Thoracic aorta (tissue), 2 donors: ENCODE measurements at regions not wholly inside any gene's neighbourhood (a gene's known extent, or its start where the extent isn't known, plus 50 kb on each side); places are given as distances from the start of the nearest gene placed in this dataset.

ENCODE experiments used
- ATAC-seq: fragments of 150-250 bp; one replicate; pipeline ENCODE4 v1.8.0; 2017; ENCODE audit warnings: low read depth; ENCODE audit not compliant: insufficient number of reproducible peaks, low FRiP score
- DNase-seq: peaks from one replicate; pipeline ENCODE4 v3.0.0-alpha.2; 2020; ENCODE audit warnings: low spot score
- H3K27ac ChIP-seq, 2 donors: fragments of 200-600 bp; sonication (generic); 1 replicate in 1 of 2; 2 replicates in 1 of 2; pipeline ENCODE4 v1.5.1; 2016; ENCODE audit warnings: mild to moderate bottlenecking in 2 of 2, moderate library complexity in 2 of 2
- H3K27me3 ChIP-seq: fragments of 200-600 bp; sonication (generic); replicated peaks from 2 replicates; pipeline ENCODE4 v1.6.0; 2016; ENCODE audit warnings: mild to moderate bottlenecking; ENCODE audit not compliant: insufficient read depth
- H3K36me3 ChIP-seq: fragments of 200-600 bp; sonication (generic); one replicate; pipeline ENCODE4 v1.5.1; 2016
- H3K4me1 ChIP-seq, 2 donors: fragments of 200-600 bp; sonication (generic); 1 replicate in 1 of 2; 2 replicates in 1 of 2; pipeline versions ENCODE4 v1.5.1 to v1.6.0; 2016; ENCODE audit warnings: low read depth in 2 of 2, mild to moderate bottlenecking in 1 of 2; ENCODE audit not compliant: control insufficient read depth in 1 of 2
- H3K4me3 ChIP-seq: fragments of 200-600 bp; sonication (generic); 2 replicates; pipeline ENCODE4 v1.5.1; 2016; ENCODE audit warnings: mild to moderate bottlenecking
- H3K9me3 ChIP-seq: fragments of 200-600 bp; sonication (generic); 2 replicates; pipeline ENCODE4 v1.5.1; 2016
- TF ChIP-seq, protein P1 (sequence below): fragments of 200-600 bp; sonication (generic); IDR thresholded peaks from one replicate; pipeline ENCODE4 v1.5.1; 2019; ENCODE audit warnings: antibody characterized with exemption

DNA sequence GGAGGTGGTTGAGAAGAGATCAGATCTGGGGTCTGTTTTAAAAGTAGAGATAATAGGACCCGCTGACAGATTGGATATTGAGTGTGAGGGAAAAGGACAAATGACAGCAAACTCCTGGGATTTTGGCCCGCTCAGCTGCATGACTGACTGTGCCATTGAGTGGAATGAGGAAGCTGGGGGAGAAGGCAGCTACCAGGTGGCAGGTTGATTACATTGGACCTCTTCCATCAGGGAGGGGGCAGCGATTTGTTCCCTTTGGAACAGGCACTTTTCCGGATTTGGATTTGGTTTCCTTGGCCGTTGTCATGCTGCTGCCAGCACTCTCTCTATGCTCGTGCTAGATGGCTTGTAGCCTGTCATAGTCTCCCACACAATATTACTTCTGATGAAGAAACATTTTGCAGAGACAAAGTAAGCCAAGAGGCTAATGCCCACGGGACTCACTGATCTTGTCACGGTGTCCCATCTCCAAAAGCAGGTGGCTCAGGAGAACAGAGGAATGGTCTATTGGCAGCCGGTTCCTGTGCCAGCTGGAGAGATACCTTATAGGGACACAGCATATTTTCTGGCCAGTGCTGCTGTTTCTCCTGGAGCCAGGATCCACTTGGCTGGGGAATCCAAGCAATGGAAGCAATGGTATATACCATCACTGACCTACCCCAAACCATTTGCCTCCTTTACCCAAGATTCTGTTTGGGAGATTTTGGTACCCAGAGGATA, 69.1 kb upstream of the WAC start:
- DNase-seq, result no peak
- no peak overlapping the region for H3K27ac ChIP-seq
- no peak overlapping the region for H3K4me3 ChIP-seq
- ATAC-seq, result no peak
- no peaks in the 10 kb centered on the region for H3K27me3 ChIP-seq
- H3K36me3 ChIP-seq, result no peaks in the 10 kb centered on the region
- TF ChIP-seq, protein P1, sequence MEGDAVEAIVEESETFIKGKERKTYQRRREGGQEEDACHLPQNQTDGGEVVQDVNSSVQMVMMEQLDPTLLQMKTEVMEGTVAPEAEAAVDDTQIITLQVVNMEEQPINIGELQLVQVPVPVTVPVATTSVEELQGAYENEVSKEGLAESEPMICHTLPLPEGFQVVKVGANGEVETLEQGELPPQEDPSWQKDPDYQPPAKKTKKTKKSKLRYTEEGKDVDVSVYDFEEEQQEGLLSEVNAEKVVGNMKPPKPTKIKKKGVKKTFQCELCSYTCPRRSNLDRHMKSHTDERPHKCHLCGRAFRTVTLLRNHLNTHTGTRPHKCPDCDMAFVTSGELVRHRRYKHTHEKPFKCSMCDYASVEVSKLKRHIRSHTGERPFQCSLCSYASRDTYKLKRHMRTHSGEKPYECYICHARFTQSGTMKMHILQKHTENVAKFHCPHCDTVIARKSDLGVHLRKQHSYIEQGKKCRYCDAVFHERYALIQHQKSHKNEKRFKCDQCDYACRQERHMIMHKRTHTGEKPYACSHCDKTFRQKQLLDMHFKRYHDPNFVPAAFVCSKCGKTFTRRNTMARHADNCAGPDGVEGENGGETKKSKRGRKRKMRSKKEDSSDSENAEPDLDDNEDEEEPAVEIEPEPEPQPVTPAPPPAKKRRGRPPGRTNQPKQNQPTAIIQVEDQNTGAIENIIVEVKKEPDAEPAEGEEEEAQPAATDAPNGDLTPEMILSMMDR, result no peak
- H3K9me3 ChIP-seq, result no peaks in the 10 kb centered on the region
- H3K4me1 ChIP-seq, result peaks cover 0 to 7% of the 10 kb centered on the region in 2 donors

DNA sequence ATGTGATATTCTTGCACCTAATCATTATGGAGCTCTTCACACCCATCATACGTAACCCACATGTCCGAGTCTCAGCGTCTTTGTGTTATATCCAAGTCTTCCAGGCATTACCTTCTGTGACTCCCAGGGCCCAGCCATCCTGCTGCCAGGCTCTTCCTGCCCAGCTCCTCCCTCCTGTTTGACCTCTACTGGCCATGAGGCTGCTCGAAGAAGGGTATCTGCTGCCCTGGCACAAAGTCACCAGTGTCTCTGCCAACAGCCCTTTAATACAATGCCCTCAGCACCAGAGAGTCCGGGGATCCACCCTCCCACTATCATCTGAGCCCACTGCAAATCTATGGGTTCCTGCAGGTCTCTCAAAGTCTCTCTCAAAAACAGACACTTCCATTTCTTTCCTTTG, 65.3 kb upstream of the WAC start:
- H3K9me3 ChIP-seq, result no peaks in the 10 kb centered on the region
- H3K27me3 ChIP-seq, result no peaks in the 10 kb centered on the region
- no peak overlapping the region for H3K27ac ChIP-seq
- no peaks in the 10 kb centered on the region for H3K36me3 ChIP-seq
- no peak for ATAC-seq
- peaks cover 0 to 7% of the 10 kb centered on the region in 2 donors for H3K4me1 ChIP-seq
- H3K4me3 ChIP-seq, result no peak overlapping the region
- TF ChIP-seq, protein P1, result no peak
- DNase-seq, result no peak

DNA sequence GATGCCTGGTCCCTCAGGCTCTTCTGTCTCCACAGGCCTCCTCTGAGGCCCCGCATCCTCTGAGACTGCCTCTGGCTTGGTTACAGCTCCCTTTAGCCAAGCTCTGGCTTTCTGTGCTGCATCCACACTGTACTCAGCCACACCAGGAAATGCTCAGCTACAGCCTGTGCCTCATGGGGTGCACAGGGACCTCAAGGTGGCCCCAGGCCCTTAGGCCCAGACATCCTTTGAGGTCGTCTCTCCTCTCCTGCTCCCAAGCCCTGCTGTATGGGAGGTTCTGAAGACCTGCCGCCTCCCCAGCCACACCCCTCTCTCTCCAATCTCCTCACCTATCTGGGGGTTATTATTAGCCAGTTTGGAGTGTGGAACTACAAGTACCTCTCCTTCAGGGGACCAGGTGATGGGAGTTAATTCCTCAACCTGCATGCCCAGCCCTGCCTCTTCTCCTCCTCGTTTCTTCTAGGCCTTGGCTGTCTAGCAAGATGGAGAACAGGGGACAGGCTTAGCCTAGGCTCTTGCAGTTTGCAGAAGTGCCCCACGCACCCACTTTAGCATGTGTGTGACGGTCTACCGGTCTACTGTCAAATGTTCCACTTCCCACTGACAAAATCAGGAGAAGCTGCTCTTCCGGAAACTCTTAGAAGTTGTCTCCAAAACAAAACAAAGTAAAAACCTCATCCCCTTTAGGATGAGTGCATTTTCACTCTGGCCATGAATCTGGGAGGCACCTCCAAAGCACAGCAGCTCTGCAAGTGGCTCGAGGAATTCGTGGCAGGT, 64.0 kb upstream of the WAC start:
- Histone ChIP-seq H3K9me3 (no peaks in the 10 kb centered on the region), H3K36me3 (no peaks in the 10 kb centered on the region), H3K4me1 (peaks cover 0 to 4% of the 10 kb centered on the region in 2 donors), H3K27ac (no peak overlapping the region), H3K4me3 (no peak overlapping the region), H3K27me3 (no peaks in the 10 kb centered on the region)
- DNase-seq, result no peak
- TF ChIP-seq, protein P1, result no peak
- ATAC-seq, result no peak

DNA sequence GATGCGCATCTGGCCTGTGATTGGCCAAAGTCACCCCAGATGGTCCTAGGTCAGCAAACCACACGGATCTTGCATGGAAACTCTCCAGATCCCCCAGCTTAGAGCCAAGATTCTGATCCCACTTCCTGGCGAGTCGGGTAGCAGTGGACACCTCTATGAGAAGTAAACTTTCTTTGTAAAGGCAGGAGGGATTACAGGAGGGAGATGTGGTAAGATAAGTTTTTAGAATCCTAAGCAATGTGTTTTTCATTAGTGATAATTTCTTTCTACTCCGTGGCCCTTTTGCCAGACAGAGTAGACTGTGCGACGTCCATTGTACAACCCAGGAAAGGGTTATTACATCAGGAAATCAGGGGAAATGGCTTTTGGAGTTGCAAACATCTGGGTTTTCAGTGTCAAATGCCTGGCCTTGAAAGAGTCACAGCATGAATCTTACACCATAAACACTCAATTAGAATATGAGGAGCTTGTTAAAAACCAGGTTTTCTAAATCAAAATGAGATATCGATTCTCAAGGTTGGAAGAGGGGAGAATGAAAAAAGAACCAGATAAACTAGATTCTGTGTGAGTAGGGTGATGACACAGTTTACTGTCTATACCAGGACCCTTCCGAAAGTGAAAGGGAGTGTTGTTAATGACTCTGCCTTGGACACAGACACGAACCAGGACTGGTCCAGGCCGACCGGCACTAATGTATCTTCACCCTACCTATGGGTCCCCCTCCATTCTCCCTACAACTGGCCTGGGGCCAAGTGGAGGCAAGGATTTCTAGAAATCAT, 61.9 kb upstream of the WAC start:
- DNase-seq (no peak), ATAC-seq (no peak)
- H3K4me3 ChIP-seq, result no peak overlapping the region

More for the DNA sequence above, 61.9 kb upstream of the WAC start:
- H3K4me1 ChIP-seq, result no peaks in the 10 kb centered on the region
- H3K27ac ChIP-seq, result no peak overlapping the region
- no peaks in the 10 kb centered on the region for H3K9me3 ChIP-seq
- TF ChIP-seq, protein P1, result no peak
- no peaks in the 10 kb centered on the region for H3K36me3 ChIP-seq
- no peaks in the 10 kb centered on the region for H3K27me3 ChIP-seq
